ENCODE measurements at regions not wholly inside any gene's neighbourhood (a gene's known extent, or its start where the extent isn't known, plus 50 kb on each side); places are given as distances from the start of the nearest gene placed in this dataset.

GRCh38 chr14:66404051-66404545 lies 82.1 kb upstream of the CCDC196 start:
- no peak for TF ChIP-seq CTCF (IDR thresholded peaks at IDR 0.05; ENCODE audit: insufficient read depth, low read length, poor library complexity, severe bottlenecking)
- TF ChIP-seq EZH2phosphoT487 (conservative IDR thresholded peaks at IDR 0.05; ENCODE audit: low read length) = no peak

Measured in SU-DHL-6 (cell line).